NAMALWA (cell line): ENCODE measurements at regions not wholly inside any gene's neighbourhood (a gene's known extent, or its start where the extent isn't known, plus 50 kb on each side); places are given as distances from the start of the nearest gene placed in this dataset.
"Not testable (repeated sequence)": the region's sequence is repeated elsewhere in the genome, so short reads cannot be mapped to it uniquely, and the experiment has no call there.

Source experiments
- DNase-seq: peaks from one replicate; pipeline ENCODE4 v3.0.0-alpha.2; 2015; ENCODE audit warnings: low spot score

DNA sequence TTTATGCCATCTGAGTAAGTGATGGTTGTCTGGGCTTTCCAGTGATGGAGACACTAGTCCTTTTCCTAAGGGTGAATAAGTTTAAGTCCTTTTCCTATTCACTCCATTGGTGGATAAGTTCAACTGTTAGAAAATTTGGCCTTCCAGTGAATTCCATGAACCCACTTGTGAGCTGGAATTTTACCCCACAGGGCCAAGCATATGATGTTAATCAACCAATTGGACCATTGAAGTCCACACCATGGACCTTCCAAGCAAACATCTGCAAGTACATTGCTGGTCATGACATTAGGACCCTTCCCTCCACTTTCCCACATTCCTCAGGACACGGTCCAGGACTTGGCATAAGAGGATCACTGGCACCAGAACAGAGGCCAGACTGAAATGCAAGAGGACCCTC is 381.4 kb downstream of the RPS24 start:
- DNase-seq = no peak

DNA sequence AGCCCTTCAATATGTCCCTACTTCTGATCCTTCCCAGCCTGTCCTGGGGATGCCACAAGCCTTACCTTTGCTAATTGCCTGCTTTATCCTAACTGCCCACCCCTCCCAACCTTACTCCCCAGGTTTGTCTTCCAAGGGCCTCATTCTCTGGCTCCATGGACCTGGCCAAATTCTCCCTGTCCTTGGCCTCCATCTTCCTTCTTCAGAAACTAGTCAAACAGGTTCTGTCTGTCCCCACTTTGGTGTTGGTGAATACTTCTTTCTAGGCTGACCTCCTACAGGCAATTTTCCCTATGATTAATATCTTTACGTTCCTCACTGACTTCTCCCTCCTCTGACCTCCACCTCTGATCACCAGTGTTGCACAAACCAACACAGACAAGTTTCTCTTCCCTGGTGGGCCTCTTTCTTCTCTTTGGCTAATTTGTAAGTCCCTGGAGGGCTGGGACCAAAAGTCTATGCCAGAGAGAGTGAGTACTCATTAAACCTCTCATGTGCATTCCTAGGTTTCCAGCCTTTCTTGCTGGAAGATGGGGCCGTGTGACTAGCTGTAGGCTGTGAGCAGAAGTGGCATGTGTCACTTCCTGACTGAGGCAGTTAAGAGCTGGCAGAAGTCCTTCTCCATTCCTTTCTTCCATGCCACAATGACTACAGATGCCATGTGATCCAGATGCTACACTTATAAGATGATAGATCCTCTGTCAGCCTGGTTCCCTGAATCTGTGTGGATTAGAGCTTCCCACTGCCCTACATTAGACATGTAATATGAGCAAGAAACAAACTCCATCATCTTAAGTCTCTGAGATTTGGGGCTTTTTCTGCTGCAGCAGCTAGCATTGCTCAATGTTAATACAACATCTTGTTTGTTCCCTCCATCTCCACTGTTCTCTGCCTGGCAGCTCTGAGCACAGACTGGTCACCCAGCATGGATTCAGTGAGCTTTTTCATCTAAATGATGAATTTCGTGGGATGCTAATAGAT is 382.7 kb downstream of the RPS24 start:
- DNase-seq = no peak

DNA sequence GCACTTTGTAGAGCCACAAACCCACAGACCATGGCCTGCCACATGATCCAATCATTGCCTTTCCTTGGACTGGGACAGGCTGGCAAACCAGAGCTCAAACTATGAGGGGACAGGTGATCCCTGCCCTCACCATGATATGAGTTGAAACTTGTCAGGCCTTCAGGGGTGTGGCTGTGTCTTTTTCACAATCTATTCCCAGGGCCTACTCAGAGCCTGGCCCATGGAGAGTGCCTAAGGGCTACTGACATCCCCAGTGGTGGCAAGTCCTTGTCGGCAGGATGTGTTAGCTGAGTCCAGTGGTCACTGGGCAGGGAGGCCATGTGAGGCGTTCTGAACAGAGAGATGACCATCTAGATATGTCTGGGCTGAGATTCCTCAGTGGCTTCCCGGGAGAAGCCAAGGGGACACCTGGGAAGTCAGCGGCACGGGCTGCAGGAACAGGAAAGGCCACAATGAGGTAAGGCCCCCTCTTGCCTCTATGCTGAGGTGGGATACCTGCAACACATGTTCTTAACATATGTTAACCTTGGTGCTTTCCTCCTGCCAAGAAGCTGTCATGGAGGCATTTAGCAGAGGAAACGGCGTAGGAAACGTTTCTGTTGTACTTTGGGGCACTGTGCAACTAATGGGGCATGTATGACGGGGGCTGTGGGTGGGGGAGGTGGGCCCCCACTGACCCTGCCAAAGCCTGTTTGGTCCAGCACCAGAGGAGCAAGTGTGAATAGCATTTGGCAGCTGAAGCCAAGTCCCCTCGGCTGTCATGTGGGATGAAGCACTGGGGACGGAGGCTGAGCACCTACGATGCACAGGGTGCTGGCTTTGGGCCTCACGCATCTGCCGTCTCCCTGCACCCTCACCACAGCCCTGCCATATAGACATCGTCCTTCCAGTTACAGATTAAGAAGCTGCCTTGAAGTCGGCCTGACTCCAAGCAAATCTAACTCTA is 384.0 kb downstream of the RPS24 start:
- DNase-seq = no peak

DNA sequence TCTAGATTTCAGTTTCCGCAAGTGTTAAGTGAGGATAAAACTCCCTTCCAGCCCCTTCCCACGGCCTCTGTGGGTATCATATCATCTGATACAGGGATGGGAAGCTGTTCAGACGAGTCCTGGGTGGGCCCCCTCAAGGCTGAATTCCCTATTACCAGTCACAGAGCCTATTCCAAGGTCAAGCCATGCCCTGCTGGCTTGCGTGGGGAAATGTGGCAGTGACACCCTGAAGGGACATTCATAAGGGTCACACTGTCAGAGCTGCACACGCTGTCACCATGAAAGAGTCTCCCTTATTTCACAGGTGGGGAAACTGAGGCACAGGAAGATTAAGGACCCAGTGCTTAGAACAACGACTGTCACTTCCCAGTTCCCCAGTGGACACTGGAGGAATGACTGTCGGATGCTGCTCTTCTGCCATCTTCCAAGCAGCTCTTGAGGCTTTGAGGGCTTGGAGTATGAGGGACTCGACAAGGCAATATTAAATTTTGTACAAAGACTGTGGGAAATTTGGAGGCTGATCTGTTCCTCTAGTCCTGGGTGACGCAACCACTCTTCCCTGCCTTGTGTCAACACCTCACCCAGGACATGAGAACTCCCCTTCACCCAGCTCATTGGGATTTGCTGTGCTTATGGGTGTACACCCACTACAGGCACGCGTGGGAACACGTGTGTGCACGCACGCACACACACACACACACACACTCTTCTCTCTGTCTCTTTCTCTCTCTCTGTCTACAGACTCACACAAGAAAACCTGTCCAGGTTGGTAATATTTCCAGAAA is 386.0 kb downstream of the RPS24 start:
- DNase-seq = no peak

DNA sequence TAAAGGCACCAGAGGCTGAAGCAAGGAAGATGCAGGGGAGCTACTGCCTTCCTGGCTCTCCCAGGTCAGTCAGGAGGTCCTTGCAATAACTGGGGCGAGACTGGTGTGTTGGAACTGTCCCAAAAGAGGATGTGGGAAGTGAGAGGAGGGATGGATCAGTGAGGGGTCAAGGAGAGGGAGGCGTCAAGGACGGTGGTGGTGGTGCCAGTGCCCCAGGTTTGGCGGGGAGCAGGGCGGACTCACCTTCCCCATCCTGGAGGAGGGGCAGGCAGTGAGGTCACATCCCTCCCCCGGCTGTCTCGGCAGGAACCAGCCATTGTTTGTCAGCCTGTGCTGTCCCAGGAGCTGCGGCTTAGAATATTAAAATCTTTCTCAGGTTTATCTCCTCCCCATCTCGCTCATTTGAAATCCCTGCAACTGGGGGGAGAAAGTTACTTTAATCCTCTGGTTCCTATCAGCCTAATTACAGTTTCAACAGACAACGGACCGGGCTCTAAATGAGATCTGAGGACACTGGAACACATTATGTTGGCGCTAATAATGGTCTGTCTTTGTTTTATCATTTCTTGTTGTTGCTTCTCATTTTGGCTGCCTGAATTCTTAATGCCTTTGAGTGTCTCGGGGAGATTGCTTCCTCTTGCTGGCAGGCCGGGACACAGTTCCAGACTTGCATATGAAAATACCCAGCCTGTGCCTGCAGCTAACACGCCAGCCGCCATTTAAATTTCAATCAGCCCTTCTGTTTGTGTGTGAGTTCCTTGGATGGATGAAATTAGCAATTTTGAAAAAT is 387.5 kb downstream of the RPS24 start:
- no peak for DNase-seq

DNA sequence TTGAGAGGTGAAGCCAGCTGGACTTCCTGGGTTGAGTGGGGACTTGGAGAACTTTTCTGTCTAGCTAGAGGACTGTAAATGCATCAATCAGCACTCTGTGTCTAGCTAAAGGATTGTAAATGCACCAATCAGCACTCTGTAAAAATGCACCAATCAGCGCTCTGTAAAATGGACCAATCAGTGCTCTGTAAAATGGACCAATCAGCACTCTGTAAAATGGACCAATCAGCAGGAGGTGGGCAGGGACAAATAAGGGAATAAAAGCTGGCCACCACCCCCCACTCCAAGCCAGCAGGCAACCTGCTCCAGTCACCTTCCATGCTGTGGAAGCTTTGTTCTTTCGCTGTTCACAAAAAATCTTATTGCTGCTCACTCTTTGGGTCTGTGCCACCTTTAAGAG is 390.4 kb downstream of the RPS24 start:
- not testable (repeated sequence) for DNase-seq

DNA sequence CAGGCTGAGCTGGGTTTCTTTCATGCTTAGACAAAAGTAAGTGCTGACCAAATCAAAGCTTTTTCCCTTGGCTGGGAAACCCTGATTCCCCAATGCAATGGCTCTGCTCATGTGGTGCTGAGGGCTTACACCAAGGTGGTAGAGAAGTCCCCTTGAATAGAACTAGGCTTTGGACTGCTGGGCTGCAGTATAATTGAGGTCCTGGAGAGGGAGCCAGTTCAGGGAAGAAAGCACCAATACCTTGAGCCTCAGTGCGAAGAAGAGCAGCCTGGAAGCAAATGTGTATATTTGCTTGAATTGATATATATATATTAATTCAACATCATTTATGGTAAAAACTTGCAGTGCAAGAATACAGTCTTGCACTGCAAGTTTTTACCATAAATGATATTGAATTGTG is 391.1 kb downstream of the RPS24 start:
- peak; percentile 40 for DNase-seq

DNA sequence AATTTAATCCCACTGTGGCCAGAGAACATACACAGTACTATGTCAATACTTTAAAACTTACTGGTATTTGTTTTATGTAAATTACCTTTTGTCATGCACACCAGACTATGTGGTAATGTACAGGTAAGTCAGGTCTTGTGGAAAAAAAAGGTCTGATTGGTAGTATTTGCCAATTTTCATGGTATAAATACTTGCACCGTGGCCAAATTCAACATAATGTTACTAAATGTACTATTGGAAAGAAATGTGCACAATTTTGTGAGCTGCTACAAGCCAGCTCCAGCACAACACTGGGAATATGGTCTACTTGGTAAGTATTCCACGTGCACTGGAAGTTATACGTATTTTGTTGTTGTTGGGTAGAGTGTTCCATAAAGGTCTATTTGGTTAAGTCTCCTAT is 392.5 kb downstream of the RPS24 start:
- no peak for DNase-seq

DNA sequence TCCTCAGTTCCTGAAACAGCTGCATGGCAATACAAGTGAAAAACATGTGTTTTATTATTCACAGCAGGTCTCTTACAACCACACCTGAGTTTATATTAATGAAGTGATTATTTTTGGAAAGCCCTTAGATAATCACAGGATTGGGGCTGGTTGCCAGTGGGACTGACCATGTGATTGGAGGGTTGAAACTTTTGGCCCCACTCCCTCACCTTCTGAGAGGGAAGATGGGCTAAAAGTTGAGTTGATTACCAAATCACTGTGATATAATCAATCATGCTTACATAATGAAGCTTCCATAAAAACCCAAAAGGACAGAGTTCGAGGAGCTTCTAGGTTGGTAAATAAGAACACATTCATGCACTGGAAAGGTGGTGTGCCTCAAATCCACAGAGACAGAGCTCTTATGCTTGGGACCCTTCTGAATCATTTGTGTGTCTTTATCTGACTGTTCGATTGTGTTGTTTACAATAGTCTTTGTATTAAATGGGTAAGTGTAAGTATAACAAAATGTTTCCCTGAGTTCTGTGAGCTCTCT is 393.9 kb downstream of the RPS24 start:
- no peak for DNase-seq

DNA sequence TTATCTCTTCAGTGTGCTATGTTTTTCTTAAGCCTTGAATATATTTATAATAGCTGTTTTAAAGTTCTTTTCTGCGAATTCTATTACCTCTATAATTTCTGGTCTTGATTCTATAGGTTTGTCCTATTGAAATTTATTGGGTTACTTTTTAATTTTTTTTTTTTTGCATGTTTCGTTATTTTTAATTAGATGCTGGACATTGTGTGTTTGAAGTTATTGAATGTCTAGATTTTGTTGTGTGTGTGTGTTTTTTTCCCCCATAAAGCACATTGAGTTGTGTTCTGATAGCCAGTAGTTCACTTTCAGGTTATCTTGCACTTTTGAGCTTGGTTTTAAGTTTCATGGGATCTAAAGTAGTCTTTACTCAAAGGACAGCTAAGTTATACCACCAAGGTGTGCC is 394.9 kb downstream of the RPS24 start:
- DNase-seq = no peak

DNA sequence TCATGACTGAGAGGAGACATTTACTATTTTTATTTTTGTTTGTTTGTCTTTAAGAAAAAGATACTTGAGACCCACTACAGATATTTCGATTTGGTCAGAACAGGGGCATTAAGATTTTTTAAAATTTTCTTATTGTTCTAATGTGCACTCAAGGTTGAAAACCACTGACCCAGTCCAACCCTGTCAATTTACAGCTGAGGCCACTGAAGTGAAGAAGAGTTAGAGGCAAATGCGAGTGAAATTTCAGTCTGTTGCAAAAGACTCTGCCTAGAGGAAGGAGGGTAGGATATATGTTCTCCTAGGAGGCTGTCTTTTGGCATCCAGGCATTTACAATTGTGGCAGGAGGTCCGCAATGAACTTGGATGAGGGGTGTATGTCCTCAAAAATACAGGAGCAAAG is 396.3 kb downstream of the RPS24 start:
- DNase-seq = no peak

DNA sequence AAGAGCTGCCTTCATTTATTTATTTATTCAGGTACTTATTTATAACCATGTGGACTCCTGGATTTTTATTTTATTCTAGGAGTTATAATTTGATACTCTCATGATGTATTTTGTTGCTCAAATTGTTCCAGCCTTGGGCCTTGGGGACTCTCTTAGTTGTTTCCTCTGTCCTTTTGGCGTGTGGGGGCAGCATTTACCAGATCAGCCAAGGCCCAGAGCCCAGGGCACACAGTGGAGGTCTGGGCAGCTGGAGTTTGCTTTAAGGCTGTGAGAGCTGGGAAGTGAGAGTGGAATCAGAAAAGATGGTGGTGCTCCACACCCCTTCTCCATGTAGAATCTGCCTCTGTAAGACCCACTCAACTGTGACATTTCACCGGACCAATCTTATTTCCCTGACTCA is 398.9 kb downstream of the RPS24 start:
- no peak for DNase-seq

DNA sequence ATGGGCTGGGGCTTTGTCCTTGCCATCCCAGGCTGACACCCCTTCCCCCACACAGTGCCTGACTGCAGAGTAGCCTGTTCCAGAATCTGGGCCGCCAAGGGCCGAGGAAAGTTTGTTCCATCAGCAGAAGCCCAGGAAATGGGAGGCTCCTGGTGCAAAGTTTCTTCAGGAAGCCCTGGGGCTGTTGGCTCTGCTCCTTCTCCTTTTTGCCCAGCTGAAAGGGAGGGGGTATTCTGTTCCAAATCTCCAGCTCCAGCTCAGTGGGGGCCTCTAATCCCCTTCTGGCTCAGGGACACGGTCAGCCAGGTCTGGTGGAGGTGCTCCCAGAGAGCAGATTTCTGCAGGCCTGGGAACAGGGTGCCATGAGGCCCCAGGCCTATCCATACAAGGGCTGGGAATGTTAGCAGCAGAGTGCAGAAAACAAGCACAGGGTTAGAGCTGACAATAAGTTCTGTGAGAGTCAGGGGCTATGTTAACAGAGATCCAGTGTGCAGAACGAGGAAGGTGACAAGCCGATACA is 399.5 kb downstream of the RPS24 start:
- DNase-seq = no peak

DNA sequence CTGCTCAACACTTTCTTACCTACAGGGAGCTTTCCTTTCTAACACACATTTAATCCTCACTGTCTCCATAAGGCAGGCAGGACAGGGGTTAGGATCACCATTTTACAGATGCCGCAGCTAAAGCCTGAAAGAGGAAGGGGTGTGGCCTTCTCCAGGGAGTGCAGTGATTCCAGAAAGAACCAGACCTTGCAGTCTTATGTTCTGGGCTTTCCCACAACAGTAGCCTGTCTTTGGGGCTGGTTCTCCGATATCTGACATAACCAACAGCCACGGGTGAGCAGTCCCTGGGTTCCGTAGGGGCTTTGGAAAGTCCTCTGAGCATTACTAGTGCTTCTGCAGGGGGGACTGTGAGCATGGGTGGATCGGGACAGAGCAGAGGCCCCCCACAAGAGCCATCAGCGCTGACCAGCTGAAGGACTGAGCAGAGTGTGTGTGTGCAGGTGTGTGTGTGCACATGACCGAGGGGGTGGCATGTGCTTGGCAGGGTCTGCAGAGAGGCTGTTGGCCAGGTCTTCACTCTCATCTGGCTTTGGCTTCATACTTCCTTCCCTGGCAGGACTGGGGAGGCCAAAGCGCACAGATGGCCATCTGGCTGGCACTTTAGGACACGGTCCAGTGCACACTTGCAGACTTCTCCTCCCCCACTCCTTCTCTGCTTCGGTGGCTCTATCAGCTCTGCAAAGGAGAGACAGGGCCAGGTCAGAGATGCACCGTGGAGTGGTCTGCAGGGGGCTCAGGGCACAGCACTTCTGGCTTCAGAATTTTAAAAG is 400.3 kb downstream of the RPS24 start:
- peak; percentile 3 for DNase-seq

DNA sequence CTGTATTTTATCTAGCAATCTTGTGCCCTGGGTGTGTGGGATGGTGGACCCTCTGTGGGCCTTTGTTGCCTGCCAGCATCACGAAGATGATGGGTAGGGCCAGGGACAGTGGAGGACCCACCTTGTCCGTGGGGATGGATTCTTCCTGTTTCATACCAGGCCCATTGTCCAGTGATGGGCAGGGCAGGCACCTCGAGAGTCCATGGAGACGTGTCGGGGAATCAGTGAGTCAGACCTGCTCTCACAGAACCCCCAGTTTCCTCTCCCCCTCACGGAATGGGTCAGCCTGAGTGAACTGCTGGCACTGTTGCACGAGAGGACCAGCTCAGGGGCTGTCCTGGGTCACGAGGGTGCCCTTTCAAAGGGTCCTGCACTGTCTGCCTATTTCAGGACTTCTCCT is 401.2 kb downstream of the RPS24 start:
- no peak for DNase-seq

DNA sequence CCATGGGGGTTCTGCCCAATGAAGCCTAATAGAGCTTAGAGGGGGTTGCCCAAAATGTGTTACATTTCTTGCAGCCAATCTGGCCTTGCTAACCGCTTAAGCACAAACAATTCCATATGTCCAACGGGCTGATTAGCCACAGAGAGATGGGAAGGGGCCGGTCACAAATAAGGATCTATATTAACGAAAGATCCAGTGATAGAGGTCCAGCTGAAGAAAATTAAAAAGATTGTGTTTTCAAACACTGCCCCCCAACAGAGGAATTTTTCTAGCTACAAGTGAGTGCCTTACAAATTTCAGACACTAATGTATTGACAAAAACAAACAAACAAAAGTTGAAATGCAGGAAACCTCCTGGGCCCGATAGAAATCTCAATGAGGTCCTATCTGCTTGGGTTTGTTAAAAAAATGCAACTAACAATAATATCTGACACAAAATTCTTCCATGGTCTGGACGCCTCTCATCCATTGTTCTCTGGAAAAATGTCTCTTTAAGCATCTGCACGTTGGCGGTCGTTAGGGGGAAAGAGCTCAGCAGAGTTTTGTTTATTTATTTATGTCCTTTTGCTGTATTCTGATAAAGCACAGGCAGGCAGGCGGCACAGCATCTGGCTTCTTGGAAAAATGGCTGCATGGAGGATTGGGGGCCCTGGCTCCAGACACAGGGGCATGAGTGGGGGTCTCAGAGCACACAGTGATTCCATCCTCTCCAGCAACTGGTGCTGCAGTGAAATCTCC is 402.0 kb downstream of the RPS24 start:
- DNase-seq = no peak

DNA sequence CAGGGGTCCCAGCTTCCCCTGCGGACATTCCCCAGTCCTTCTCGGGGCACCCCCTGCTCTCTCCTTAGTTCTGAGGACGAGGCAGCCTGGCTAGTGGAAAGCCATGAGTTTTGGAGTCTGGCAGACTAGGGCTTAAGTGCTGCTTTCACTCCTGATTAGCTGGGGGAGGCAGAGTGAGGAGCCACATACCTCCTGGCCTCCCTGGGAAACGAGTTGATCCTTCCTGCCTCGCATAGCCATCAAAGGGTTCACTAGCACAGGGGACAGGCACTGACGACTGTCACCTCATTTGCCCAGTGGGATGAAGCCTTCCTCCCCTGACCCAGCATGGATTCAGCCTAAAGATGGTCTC is 402.5 kb downstream of the RPS24 start:
- DNase-seq = no peak

DNA sequence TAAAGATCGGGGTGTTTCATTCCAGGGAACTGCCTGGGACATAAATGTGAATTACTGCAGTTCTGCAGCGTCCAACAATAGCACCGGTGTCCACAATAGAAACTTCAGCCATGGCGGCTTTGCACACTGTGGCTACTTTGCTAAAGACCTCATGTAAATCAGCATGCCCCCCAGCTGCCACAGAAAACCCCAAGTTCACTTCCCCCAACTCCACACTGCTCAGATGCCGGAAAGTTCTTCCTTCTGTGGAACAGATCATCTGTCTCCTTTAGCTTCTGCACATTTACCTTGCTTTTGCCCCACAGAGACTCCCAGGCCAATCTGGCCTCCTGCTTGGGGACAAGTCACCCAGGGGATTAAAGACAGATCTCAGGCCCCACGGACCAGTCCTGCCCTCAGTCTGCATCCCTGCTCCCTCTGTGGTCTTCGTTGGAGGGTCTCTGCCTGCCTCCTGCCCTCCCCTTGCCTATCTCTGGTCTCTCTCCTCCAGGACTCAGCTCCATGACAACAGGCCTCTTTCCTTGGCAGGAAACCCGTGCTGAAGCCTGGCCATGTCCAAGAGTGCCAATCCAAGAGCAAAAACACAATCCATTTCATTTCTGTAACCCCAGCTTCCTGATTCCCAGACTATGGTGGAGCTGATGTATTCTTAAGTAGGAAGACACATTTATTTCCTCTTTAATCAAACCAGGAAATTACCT is 403.2 kb downstream of the RPS24 start:
- DNase-seq = no peak

DNA sequence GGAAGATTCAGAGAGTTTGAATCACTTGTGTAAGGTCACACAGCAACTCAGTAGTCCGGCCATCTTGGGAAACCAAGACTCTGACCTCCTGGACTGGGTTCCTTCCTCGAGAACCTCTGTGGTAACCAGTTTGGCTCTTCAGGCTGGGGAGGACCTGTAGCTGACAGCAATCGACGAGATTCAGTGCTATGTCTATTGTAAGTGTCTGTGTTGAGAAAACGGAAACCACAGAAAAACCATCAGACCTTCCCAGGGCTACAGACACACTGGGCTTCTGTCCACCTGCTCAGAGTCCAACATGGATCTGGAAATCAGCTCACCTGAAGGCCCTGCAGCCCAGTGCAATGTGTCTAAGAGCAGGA is 403.7 kb downstream of the RPS24 start:
- no peak for DNase-seq
